ENCODE measurements at regions not wholly inside any gene's neighbourhood (a gene's known extent, or its start where the extent isn't known, plus 50 kb on each side); places are given as distances from the start of the nearest gene placed in this dataset.

GRCh38 chr6:119818876-119819275 lies 469.3 kb upstream of the MAN1A1 start:
- TF ChIP-seq CTCF (conservative IDR thresholded peaks at IDR 0.05) (no peak), ZFX (IDR thresholded peaks at IDR 0.05) (no peak)

All from C4-2B (cell line).